A673 (cell line): ENCODE measurements at regions not wholly inside any gene's neighbourhood (a gene's known extent, or its start where the extent isn't known, plus 50 kb on each side); places are given as distances from the start of the nearest gene placed in this dataset.

Experiments used
- EZH2 ChIP-seq: fragments of 200-600 bp; sonication (generic); IDR thresholded peaks from 2 replicates; pipeline ENCODE4 v1.6.1; 2017; ENCODE audit warnings: borderline replicate concordance, low read depth, mild to moderate bottlenecking, mixed read lengths, antibody characterized with exemption, low read length; ENCODE audit not compliant: poor library complexity, severe bottlenecking
- TF ChIP-seq, protein P1 (sequence below): fragments of 300-800, 200-600 bp; sonication (generic); conservative IDR thresholded peaks from 2 replicates; pipeline ENCODE4 v1.5.1; 2017; ENCODE audit warnings: low read depth, mild to moderate bottlenecking, antibody characterized with exemption, low read length, moderate library complexity, mixed read lengths

GRCh38 chr1:38238294-38238693 lies 191.7 kb upstream of the POU3F1 start:
- TF ChIP-seq, protein P1, sequence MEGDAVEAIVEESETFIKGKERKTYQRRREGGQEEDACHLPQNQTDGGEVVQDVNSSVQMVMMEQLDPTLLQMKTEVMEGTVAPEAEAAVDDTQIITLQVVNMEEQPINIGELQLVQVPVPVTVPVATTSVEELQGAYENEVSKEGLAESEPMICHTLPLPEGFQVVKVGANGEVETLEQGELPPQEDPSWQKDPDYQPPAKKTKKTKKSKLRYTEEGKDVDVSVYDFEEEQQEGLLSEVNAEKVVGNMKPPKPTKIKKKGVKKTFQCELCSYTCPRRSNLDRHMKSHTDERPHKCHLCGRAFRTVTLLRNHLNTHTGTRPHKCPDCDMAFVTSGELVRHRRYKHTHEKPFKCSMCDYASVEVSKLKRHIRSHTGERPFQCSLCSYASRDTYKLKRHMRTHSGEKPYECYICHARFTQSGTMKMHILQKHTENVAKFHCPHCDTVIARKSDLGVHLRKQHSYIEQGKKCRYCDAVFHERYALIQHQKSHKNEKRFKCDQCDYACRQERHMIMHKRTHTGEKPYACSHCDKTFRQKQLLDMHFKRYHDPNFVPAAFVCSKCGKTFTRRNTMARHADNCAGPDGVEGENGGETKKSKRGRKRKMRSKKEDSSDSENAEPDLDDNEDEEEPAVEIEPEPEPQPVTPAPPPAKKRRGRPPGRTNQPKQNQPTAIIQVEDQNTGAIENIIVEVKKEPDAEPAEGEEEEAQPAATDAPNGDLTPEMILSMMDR, result no peak
- no peak for TF ChIP-seq EZH2
